Spleen (tissue), 11 donors: ENCODE measurements at regions not wholly inside any gene's neighbourhood (a gene's known extent, or its start where the extent isn't known, plus 50 kb on each side); places are given as distances from the start of the nearest gene placed in this dataset.
"Not testable (repeated sequence)": the region's sequence is repeated elsewhere in the genome, so short reads cannot be mapped to it uniquely, and the experiment has no call there.

Experiments
- DNase-seq: peaks from one replicate; pipeline ENCODE4 v3.0.0-alpha.2; 2020
- H3K27ac ChIP-seq, 8 donors: fragments of 200-600 bp; sonication (generic) in 7 of 8; 1 replicate in 4 of 8; 2 replicates in 4 of 8; pipeline versions ENCODE4 v1.5.0 to v1.8.0; 2016 to 2021; ENCODE audit warnings: inconsistent platforms in 4 of 8, mild to moderate bottlenecking in 4 of 8, moderate library complexity in 1 of 8
- H3K27me3 ChIP-seq, 7 donors: fragments of 200-600 bp; sonication (generic) in 6 of 7; replicated peaks in 1 of 7; 1 replicate in 4 of 7; 2 replicates in 3 of 7; pipeline versions ENCODE4 v1.5.0 to v1.8.0; 2016 to 2021; ENCODE audit warnings: inconsistent platforms in 3 of 7, mild to moderate bottlenecking in 1 of 7
- H3K36me3 ChIP-seq, 6 donors: fragments of 200-600 bp; sonication (generic) in 5 of 6; 1 replicate in 4 of 6; 2 replicates in 2 of 6; pipeline versions ENCODE4 v1.5.0 to v1.8.0; 2016 to 2021; ENCODE audit warnings: inconsistent platforms in 2 of 6
- H3K4me1 ChIP-seq, 6 donors: fragments of 200-600 bp; sonication (generic) in 5 of 6; 1 replicate in 3 of 6; 2 replicates in 3 of 6; pipeline versions ENCODE4 v1.5.0 to v1.8.0; 2016 to 2021; ENCODE audit warnings: inconsistent platforms in 3 of 6
- H3K4me3 ChIP-seq, 8 donors: fragments of 200-600 bp; sonication (generic) in 7 of 8; 1 replicate in 4 of 8; 2 replicates in 4 of 8; pipeline versions ENCODE4 v1.5.0 to v1.8.0; 2016 to 2021; ENCODE audit warnings: inconsistent platforms in 4 of 8, mild to moderate bottlenecking in 4 of 8, moderate library complexity in 2 of 8
- H3K9me3 ChIP-seq, 8 donors: fragments of 200-600 bp; sonication (generic) in 7 of 8; 1 replicate in 4 of 8; 2 replicates in 4 of 8; pipeline versions ENCODE4 v1.5.0 to v1.8.0; 2016 to 2021; ENCODE audit warnings: inconsistent platforms in 4 of 8
- POLR2A ChIP-seq, 3 donors: fragments of 450-650 bp; IDR thresholded peaks; one replicate each; pipeline ENCODE4 v1.5.1; 2017; ENCODE audit warnings: antibody characterized with exemption in 3 of 3, mild to moderate bottlenecking in 1 of 3
- POLR2AphosphoS5 ChIP-seq, 3 donors: sonication (generic); formaldehyde crosslinking; IDR thresholded peaks; one replicate each; pipeline ENCODE4 v1.5.1; 2017; ENCODE audit warnings: antibody characterized with exemption in 3 of 3
- WGBS, 5 donors: extraction: QIAGEN DNeasy Blood & Tissue Kit in 3 of 5; methylation state at CpG; one replicate each; pipeline versions ENCODE4 v1.1.5 to v1.1.7; 2013 to 2018; 5-methylcytosine and 5-hydroxymethylcytosine counted together
- intact Hi-C: fragments of 100-400 bp; cut with DNase I; formaldehyde crosslinking; loops from one replicate; pipeline ENCODE4 v1.15.0; 2023; ENCODE audit warnings: low total_unique reads
- TF ChIP-seq, protein P1 (sequence below), 11 experiments: fragments of 200-600 bp in 7 of 11; fragments of 450-650 bp in 4 of 11; sonication (generic) in 4 of 11; IDR thresholded peaks in 8 of 11; conservative IDR thresholded peaks in 3 of 11; 1 replicate in 7 of 11; 2 replicates in 4 of 11; pipeline versions ENCODE4 v1.4.0 to v1.8.0; 2016 to 2021; ENCODE audit warnings: antibody characterized with exemption in 11 of 11, inconsistent platforms in 4 of 11, mild to moderate bottlenecking in 1 of 11
- donor health status: healthy with polysubstance abuse.
- donor health status: DM: no; HTN: no; CAD: no; lungs with moderate emphysema.
- donor health status: DM: no; HTN: no; CAD: no.
- donor health status: Bipolar disorder and iron deficiency.
- donor health status: healthy.
- donor health status: DM: no; HTN: no; CAD: no.
- donor health status: DM: yes; HTN: yes; CAD: no.

DNA sequence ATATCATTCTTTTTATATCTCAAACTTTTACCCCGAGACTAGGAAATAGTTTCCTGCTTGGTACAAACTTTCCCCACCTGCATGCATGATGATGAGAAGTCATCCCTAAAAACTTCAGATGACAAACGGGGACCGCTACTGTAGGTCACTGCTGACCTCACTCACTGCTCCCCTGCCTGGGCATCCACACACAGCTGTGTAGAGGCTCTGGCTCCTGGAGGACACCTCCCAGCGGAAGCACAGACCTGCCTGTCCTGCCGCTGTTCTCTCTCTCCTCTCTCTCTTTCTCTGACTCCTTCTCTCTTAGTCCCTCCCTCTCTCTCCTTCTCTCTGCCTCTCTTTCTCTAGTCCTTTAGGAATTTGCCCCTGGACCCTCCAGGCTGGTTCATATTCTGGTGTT, 202.9 kb upstream of the PITRM1 start:
- Histone ChIP-seq H3K27me3 (no peaks in the 10 kb centered on the region), H3K9me3 (peaks cover 0 to 14% (median 4%) of the 10 kb centered on the region in 8 donors), H3K4me3 (no peak overlapping the region), H3K27ac (no peak overlapping the region), H3K4me1 (no peaks in the 10 kb centered on the region), H3K36me3 (no peaks in the 10 kb centered on the region)
- intact Hi-C loops: no loop called here
- 87 to 98% (median 93%) methylated on average over 5 of the region's 5 CpGs for WGBS, 5 donors
- no peak for DNase-seq
- TF ChIP-seq, protein P1, sequence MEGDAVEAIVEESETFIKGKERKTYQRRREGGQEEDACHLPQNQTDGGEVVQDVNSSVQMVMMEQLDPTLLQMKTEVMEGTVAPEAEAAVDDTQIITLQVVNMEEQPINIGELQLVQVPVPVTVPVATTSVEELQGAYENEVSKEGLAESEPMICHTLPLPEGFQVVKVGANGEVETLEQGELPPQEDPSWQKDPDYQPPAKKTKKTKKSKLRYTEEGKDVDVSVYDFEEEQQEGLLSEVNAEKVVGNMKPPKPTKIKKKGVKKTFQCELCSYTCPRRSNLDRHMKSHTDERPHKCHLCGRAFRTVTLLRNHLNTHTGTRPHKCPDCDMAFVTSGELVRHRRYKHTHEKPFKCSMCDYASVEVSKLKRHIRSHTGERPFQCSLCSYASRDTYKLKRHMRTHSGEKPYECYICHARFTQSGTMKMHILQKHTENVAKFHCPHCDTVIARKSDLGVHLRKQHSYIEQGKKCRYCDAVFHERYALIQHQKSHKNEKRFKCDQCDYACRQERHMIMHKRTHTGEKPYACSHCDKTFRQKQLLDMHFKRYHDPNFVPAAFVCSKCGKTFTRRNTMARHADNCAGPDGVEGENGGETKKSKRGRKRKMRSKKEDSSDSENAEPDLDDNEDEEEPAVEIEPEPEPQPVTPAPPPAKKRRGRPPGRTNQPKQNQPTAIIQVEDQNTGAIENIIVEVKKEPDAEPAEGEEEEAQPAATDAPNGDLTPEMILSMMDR (IDR thresholded peaks at IDR 0.05 in 8 of 11, conservative IDR thresholded peaks at IDR 0.05 in 3 of 11): no peak
- no peak for TF ChIP-seq POLR2AphosphoS5 (IDR thresholded peaks at IDR 0.05)
- TF ChIP-seq POLR2A (IDR thresholded peaks at IDR 0.05): no peak

DNA sequence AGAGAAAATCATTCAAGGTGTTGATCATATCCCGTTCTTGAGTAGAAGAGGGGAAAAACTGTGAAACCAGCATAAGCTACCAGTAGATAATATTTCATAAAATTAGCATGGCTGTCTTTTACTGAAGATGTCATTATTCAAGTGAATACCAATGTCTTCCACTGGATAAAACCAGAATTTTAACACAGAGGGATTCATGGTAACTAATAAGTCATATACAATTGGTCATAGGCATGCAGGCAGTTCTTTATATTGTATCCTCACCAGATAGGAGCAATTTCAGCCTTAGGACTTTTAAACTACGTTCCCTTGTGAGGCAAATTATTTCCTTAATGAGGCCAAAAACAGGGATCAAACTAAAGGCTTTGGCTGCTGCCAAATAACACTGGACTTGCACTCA, 202.3 kb upstream of the PITRM1 start:
- H3K27me3 ChIP-seq: no peaks in the 10 kb centered on the region
- H3K4me1 ChIP-seq: no peaks in the 10 kb centered on the region
- intact Hi-C loops: no loop called here
- H3K36me3 ChIP-seq: no peaks in the 10 kb centered on the region
- DNase-seq: no peak
- no peak overlapping the region for H3K27ac ChIP-seq
- 66 to 89% (median 81%) methylated on average over 2 of the region's 2 CpGs for WGBS, 5 donors
- TF ChIP-seq, protein P1 (IDR thresholded peaks at IDR 0.05 in 8 of 11, conservative IDR thresholded peaks at IDR 0.05 in 3 of 11): no peak
- no peak for TF ChIP-seq POLR2AphosphoS5 (IDR thresholded peaks at IDR 0.05)
- no peak for TF ChIP-seq POLR2A (IDR thresholded peaks at IDR 0.05)
- H3K4me3 ChIP-seq: no peak overlapping the region
- H3K9me3 ChIP-seq: peaks cover 0 to 12% (median 3%) of the 10 kb centered on the region in 8 donors

DNA sequence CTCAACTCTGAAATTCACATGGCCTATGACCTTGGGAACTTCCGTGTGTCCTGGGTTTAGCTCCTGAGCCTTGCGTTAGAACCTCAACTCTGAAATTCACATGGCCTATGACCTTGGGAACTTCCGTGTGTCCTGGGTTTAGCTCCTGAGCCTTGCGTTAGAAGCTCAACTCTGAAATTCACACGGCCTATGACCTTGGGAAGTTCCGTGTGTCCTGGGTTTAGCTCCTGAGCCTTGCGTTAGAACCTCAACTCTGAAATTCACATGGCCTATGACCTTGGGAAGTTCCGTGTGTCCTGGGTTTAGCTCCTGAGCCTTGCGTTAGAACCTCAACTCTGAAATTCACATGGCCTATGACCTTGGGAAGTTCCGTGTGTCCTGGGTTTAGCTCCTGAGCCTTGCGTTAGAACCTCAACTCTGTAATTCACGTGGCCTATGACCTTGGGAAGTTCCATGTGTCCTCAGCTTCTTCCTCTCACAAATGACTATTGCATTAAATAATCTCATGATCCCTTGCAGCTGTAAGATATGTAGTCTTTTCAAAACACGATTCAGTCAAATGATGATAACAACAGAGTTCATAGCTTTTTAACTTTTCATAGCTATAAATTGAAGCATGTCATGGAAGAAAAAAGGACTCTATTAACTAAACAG, 200.9 kb upstream of the PITRM1 start:
- H3K27me3 ChIP-seq, H3K4me1 ChIP-seq, DNase-seq, H3K36me3 ChIP-seq, intact Hi-C loops, H3K4me3 ChIP-seq, H3K9me3 ChIP-seq: not testable (repeated sequence)
- peak overlapping the region in 4 of 8 donors; percentile 5 to 53 (median 46) for H3K27ac ChIP-seq
- WGBS, 5 donors: 64 to 83% (median 70%) methylated on average over 7 to 12 of the region's 13 CpGs

DNA sequence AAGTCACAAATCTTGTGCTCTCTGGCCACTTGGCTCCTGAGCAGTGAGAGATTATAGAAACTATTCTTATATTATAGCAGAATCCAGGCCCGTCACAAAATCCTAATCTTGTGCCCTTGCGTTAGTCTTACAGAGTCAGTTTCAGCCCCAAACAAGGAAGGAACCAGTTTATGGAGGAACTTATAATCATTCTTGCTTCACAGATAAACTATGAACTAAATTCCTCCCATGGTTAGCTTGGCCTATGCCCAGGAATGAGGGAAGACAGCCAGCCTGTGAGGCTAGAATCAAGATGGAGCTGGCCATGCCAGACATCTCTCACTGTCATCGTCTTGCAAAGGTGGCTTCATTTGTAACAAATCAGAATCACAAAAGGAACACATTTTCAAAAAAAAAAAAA, 199.7 kb upstream of the PITRM1 start:
- H3K36me3 ChIP-seq: no peaks in the 10 kb centered on the region
- peaks cover 0 to 5% (median 0%) of the 10 kb centered on the region in 8 donors for H3K9me3 ChIP-seq
- intact Hi-C loops: no loop called here
- TF ChIP-seq POLR2A (IDR thresholded peaks at IDR 0.05) (no peak), POLR2AphosphoS5 (IDR thresholded peaks at IDR 0.05) (no peak)
- TF ChIP-seq, protein P1 (IDR thresholded peaks at IDR 0.05 in 8 of 11, conservative IDR thresholded peaks at IDR 0.05 in 3 of 11): no peak
- 76 to 84% (median 78%) methylated on average over 3 of the region's 3 CpGs for WGBS, 5 donors
- no peaks in the 10 kb centered on the region for H3K27me3 ChIP-seq
- H3K4me1 ChIP-seq: no peaks in the 10 kb centered on the region
- H3K27ac ChIP-seq: peak overlapping the region in 3 of 8 donors; percentile 2 to 41 (median 22)
- DNase-seq: no peak
- no peak overlapping the region for H3K4me3 ChIP-seq

DNA sequence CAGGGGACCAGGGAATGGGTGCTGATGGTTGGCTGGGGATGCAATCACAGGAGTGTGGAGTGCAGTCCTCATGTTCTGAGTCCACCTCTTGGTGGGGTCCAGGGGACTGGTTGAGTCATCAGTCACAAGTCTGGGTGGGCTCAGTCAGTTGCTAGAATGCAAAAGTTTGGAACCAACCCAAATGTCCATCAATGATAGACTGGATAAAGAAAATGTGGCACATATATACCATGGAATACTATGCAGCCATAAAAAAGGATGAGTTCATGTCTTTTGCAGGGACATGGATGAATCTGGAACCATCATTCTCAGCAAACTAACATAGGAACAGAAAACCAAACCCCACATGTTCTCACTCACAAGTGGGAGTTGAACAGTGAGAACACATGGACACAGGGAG, 199.0 kb upstream of the PITRM1 start:
- H3K36me3 ChIP-seq, intact Hi-C loops, H3K4me1 ChIP-seq, H3K4me3 ChIP-seq, H3K27me3 ChIP-seq, H3K9me3 ChIP-seq, DNase-seq: not testable (repeated sequence)
- H3K27ac ChIP-seq: peak overlapping the region in 2 of 8 donors; percentile 2 to 41
